ENCODE measurements at regions not wholly inside any gene's neighbourhood (a gene's known extent, or its start where the extent isn't known, plus 50 kb on each side); places are given as distances from the start of the nearest gene placed in this dataset.

- TF ChIP-seq, protein P1, sequence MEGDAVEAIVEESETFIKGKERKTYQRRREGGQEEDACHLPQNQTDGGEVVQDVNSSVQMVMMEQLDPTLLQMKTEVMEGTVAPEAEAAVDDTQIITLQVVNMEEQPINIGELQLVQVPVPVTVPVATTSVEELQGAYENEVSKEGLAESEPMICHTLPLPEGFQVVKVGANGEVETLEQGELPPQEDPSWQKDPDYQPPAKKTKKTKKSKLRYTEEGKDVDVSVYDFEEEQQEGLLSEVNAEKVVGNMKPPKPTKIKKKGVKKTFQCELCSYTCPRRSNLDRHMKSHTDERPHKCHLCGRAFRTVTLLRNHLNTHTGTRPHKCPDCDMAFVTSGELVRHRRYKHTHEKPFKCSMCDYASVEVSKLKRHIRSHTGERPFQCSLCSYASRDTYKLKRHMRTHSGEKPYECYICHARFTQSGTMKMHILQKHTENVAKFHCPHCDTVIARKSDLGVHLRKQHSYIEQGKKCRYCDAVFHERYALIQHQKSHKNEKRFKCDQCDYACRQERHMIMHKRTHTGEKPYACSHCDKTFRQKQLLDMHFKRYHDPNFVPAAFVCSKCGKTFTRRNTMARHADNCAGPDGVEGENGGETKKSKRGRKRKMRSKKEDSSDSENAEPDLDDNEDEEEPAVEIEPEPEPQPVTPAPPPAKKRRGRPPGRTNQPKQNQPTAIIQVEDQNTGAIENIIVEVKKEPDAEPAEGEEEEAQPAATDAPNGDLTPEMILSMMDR (conservative IDR thresholded peaks at IDR 0.05; ENCODE audit: low read depth, low read length), result no peak
- TF ChIP-seq POLR2A (IDR thresholded peaks at IDR 0.05; ENCODE audit: low read depth, low read length) (no peak), CEBPB (IDR thresholded peaks at IDR 0.05; ENCODE audit: low read depth, low read length) (no peak), MAFK (IDR thresholded peaks at IDR 0.05; ENCODE audit: low read depth, low read length) (no peak), MAZ (IDR thresholded peaks at IDR 0.05; ENCODE audit: borderline replicate concordance, low read depth, low read length) (no peak), RCOR1 (IDR thresholded peaks at IDR 0.05; ENCODE audit: insufficient replicate concordance, low read length) (no peak), NFE2L2 (IDR thresholded peaks at IDR 0.05; ENCODE audit: low read depth, low read length) (no peak), SMC3 (IDR thresholded peaks at IDR 0.05; ENCODE audit: low read depth, low read length) (no peak), RFX5 (IDR thresholded peaks at IDR 0.05; ENCODE audit: low read depth, low read length) (no peak)
- TF ChIP-seq, protein P2, sequence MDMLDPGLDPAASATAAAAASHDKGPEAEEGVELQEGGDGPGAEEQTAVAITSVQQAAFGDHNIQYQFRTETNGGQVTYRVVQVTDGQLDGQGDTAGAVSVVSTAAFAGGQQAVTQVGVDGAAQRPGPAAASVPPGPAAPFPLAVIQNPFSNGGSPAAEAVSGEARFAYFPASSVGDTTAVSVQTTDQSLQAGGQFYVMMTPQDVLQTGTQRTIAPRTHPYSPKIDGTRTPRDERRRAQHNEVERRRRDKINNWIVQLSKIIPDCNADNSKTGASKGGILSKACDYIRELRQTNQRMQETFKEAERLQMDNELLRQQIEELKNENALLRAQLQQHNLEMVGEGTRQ (IDR thresholded peaks at IDR 0.05; ENCODE audit: low read depth, low read length), result no peak
Measured at GRCh38 chr6:163804991-163805390, 390.5 kb downstream of the QKI start.

All from IMR-90 (cell line).